ENCODE measurements at regions not wholly inside any gene's neighbourhood (a gene's known extent, or its start where the extent isn't known, plus 50 kb on each side); places are given as distances from the start of the nearest gene placed in this dataset.

DNA sequence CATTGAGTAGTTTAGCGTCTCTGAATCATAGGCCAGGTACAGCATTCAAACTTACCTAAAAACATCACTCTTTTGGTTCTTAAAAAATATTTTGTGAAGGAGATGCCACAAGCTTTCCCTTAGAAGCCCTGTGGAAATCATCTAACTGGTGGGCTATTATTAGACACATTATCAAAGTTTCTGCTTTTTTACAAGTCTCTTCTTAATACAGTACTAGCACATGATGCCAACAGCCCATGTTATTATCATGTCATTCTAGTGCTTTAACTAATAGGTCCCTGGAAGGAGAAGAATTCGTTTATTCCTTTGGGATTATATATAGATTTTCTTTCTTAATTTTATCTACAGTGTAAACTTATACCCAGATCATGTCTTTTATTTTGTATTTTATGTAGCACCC, 146.0 kb upstream of the PTPRK start:
- no peak overlapping the region for H3K18ac ChIP-seq (ENCODE audit: low read depth, low read length)
- H3K9me1 ChIP-seq (ENCODE audit: insufficient read depth, low read length), result no peaks in the 10 kb centered on the region; the same call in 1 of the 2 replicates
- intact Hi-C loops (cut with micrococcal nuclease) (no loop called here), in situ Hi-C loops (cut with MboI; ENCODE audit: low sequenced_read_pairs) (no loop called here), dilution Hi-C loops (cut with HindIII; ENCODE audit: low sequenced_read_pairs, unreplicated experiment) (no loop called here)
- H3K36me3 ChIP-seq (ENCODE audit: control insufficient read depth, insufficient read depth, low read length), result no peaks in the 10 kb centered on the region
- H2BK120ac ChIP-seq (ENCODE audit: low read depth, low read length), result no peak overlapping the region
- no peak overlapping the region for H3K9ac ChIP-seq (ENCODE audit: low read depth, low read length)
- no peak overlapping the region for H3K4me2 ChIP-seq (ENCODE audit: low read depth, low read length)
- BruUV-seq (replicated peaks), result no TSS peak
- no peak overlapping the region for H3K56ac ChIP-seq (ENCODE audit: extremely low read depth, insufficient read depth, low read length)
- POLR2A ChIA-PET (ENCODE audit: unreplicated experiment), result no interaction called here
- H2AK9ac ChIP-seq (replicated peaks; ENCODE audit: low read depth, low read length, poor library complexity), result no peak overlapping the region
- H2AFZ ChIP-seq (replicated peaks; ENCODE audit: low read length, poor library complexity), result no peak overlapping the region
- no peak overlapping the region for H2BK20ac ChIP-seq (ENCODE audit: low read depth, low read length)
- no peaks in the 10 kb centered on the region for H3K27me3 ChIP-seq (ENCODE audit: control insufficient read depth, insufficient read depth, low read length)
- DNase-seq (no peak), ATAC-seq (ENCODE audit: low read depth) (no peak)
- H3K14ac ChIP-seq (replicated peaks; ENCODE audit: low read depth, low read length), result no peak overlapping the region
- CTCF ChIA-PET, result no interaction called here
- H2AK5ac ChIP-seq (ENCODE audit: low read depth, low read length), result no peak overlapping the region
- H4K91ac ChIP-seq (ENCODE audit: insufficient read depth, low read depth, low read length), result no peak overlapping the region; the same call in 1 of the 2 replicates
- no peaks in the 10 kb centered on the region for H3K79me1 ChIP-seq (ENCODE audit: low read depth in 1 of 2, low read length in 2 of 2)
- no peak overlapping the region for H2BK5ac ChIP-seq (ENCODE audit: low read depth, low read length, poor library complexity, severe bottlenecking)
- H4K20me1 ChIP-seq (ENCODE audit: insufficient read depth, low read length), result no peaks in the 10 kb centered on the region
- H3K9me3 ChIP-seq (ENCODE audit: control insufficient read depth, insufficient read depth, low read length), result no peaks in the 10 kb centered on the region
- no peak overlapping the region for H3K27ac ChIP-seq (ENCODE audit: insufficient read depth, low read length)
- no peak overlapping the region for H2BK15ac ChIP-seq (ENCODE audit: low read depth, low read length)
- H3K4me3 ChIP-seq (ENCODE audit: insufficient read depth, low read depth, low read length), result no peak overlapping the region
- TF ChIP-seq RAD21 (IDR thresholded peaks at IDR 0.05; ENCODE audit: low read length) (no peak), CHD1 (IDR thresholded peaks at IDR 0.05; ENCODE audit: low read depth, low read length) (no peak), NFE2L2 (IDR thresholded peaks at IDR 0.05; ENCODE audit: low read depth, low read length) (no peak), CTCF (conservative IDR thresholded peaks at IDR 0.05; ENCODE audit: low read depth, low read length) (no peak), SMC3 (IDR thresholded peaks at IDR 0.05; ENCODE audit: low read depth, low read length) (no peak), MXI1 (IDR thresholded peaks at IDR 0.05; ENCODE audit: borderline replicate concordance, low read depth, low read length) (no peak), RFX5 (IDR thresholded peaks at IDR 0.05; ENCODE audit: low read depth, low read length) (no peak), RCOR1 (IDR thresholded peaks at IDR 0.05; ENCODE audit: insufficient replicate concordance, low read length) (no peak), CEBPB (IDR thresholded peaks at IDR 0.05; ENCODE audit: low read depth, low read length) (no peak), POLR2A (IDR thresholded peaks at IDR 0.05; ENCODE audit: low read depth, low read length) (no peak), MAFK (IDR thresholded peaks at IDR 0.05; ENCODE audit: low read depth, low read length) (no peak), ELK1 (IDR thresholded peaks at IDR 0.05; ENCODE audit: borderline replicate concordance, low read depth, low read length) (no peak), MAZ (IDR thresholded peaks at IDR 0.05; ENCODE audit: borderline replicate concordance, low read depth, low read length) (no peak), BHLHE40 (IDR thresholded peaks at IDR 0.05; ENCODE audit: low read depth, low read length) (no peak)
- TF ChIP-seq, protein P1, sequence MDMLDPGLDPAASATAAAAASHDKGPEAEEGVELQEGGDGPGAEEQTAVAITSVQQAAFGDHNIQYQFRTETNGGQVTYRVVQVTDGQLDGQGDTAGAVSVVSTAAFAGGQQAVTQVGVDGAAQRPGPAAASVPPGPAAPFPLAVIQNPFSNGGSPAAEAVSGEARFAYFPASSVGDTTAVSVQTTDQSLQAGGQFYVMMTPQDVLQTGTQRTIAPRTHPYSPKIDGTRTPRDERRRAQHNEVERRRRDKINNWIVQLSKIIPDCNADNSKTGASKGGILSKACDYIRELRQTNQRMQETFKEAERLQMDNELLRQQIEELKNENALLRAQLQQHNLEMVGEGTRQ (IDR thresholded peaks at IDR 0.05; ENCODE audit: low read depth, low read length), result no peak
- H4K8ac ChIP-seq (ENCODE audit: low read depth in 2 of 2, low read length in 2 of 2), result no peak overlapping the region
- H4K5ac ChIP-seq (ENCODE audit: low read depth, low read length), result no peak overlapping the region
- no peaks in the 10 kb centered on the region for H3K4me1 ChIP-seq (ENCODE audit: control insufficient read depth, insufficient read depth, low read length)
- no CpG with 5 or more reads among the region's 2 CpGs for WGBS, 2 experiments (ENCODE audit: extremely low coverage in 2 of 2, insufficient read length in 1 of 2)
- no peak overlapping the region for H3K23ac ChIP-seq (ENCODE audit: low read depth, low read length)
- no peak overlapping the region for H3K4ac ChIP-seq (ENCODE audit: low read depth, low read length)
